ENCODE measurements at regions not wholly inside any gene's neighbourhood (a gene's known extent, or its start where the extent isn't known, plus 50 kb on each side); places are given as distances from the start of the nearest gene placed in this dataset.
"Not testable (repeated sequence)": the region's sequence is repeated elsewhere in the genome, so short reads cannot be mapped to it uniquely, and the experiment has no call there.

DNA sequence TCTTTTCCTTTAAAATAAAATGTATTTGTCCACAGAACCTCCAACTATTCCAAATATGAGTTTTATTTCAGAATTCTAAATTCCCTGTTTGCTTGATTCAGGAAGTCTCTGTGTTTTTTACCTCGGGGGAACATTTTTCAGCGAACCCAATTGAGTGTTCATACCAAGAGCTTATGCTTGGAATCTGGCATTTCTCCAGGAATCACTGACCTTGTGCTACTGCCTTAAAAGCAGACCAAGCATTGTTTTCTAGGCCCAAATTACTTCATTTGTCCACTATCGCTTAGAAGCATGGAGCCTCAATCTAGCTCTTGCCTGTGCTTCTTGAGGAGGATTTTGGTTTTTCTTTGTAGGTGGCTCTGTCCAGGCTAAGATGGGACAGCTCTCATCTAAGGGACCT is 59.4 kb downstream of the EBLN1 start:
- no peak for DNase-seq

DNA sequence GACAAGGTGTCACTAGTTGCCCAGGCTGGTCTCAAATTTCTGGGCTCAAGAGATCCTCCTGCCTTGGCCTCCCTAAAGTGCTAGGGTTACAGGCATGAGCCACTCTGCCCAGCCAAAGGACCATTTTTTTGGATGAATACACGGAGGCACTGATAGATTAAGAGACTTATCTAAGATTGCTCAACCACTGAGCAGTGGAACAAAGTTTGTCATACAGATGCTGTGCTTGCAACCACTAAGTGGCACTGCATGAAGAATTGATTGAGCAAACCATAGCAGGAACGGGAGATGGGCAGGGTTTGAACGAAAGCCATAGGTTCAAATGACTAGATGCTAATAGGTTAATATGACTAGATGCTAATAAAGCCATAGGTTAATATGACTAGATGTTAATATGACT is 61.1 kb downstream of the EBLN1 start:
- DNase-seq, result no peak

DNA sequence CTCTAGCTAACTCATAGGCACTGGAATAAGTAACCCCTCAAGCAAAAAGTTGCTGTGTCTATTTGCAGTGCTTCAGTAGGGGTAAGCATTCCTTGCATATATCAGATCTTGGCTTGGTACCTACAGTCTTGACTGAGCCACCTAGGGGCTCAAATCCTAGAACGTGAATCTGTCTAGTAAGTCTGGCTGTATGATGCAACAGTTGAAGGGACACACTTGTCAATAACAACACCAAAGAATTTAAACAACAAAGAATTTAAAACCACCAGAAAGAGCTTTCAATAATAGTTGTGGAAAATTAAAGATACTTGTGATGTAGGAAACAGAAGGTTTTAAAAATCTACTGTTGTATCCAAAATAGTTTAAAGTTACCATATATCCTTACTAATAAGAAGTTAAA is 65.4 kb downstream of the EBLN1 start:
- no peak for DNase-seq

DNA sequence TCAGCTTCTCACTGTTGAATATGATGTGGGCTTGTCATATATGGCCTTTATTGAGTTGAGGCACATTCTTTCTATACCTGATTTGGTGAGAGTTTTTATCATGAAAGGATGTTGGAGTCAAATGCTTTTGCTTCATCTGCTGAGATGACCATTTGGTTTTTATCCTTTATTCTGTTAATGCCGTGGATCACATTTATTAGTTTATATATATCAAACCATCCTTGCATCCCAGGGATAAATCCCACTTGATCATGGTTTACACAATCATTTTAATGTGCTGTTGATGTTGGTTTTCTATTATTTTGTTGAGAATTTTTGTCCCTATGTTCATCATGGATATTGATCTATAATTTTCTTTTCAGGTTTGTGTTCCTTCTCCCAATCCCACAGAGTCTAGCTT is 67.0 kb downstream of the EBLN1 start:
- DNase-seq, result no peak

DNA sequence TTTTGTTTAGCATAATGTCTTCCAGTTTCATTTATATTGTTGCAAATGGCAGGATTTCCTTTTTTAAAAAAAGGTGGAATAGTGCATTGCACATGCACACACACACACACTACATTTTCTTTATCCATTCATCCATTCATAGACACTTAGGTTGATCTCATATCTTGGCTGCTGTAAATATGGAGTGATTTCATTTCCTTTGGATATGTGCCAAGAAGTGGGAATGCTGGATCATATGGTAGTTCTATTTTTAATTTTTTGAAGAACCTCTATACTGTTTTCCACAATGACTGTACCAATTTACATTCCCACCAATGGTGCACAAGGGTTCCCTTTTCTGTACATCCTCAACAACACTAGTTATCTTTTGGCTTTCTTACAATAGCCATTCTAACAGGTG is 68.9 kb downstream of the EBLN1 start:
- DNase-seq, result no peak

DNA sequence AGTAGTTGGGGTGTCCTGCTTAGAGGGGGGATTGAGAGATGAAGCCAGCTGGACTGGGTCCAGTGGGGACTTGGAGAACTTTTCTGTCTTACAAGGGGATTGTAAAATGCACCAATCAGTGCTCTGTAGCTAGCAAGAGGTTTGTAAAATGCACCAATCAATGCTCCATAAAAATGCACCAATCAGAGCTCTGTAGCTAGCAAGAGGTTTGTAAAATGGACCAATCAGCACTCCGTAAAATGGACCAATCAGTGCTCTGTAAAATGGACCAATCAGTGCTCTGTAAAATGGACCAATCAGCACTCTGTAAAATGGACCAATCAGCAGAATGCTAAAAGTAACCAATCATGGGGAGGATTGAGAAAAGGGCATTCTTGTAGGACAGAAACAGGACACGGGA is 71.9 kb downstream of the EBLN1 start:
- DNase-seq, result not testable (repeated sequence)

DNA sequence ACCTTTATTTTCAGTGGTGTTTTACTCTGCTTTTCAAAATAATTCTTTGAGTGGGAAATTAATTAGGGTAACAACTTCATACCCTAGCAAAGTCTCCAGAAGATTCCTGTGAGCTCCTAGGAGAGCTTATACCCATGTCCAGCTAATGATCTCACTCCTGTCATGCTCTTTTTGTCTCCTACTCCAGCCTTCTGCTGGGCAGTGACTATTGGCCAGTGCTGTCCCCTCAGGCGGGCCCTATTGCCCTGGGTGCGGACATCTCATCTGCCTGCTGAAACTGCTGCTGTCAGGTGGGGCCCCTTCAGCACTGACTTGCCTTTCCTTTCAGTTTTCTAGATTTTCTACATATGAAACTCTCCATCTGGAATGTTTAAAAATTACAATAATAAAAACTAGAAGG is 80.3 kb downstream of the EBLN1 start:
- peak in 6 of 14 donors; percentile 3 to 40 (median 19) for DNase-seq

DNA sequence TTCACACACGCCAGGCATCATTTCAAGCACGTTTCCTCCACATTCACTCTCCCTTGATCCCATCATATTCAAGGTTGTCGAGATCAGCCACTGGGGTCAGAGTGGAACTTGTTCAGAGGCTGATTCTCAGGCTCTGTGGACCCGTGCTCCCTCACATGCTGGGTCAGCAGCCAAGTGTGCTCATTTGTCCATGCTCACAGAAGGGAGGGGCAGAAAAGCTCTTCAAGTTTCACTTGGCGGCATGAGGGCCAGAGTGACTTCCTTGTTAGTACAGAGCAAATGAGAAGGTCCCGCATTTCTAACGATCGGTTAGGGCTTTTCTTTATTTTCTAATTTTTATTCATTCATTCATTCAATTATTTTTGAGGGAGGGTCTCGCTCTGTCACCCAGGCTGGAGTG is 82.2 kb downstream of the EBLN1 start:
- DNase-seq, result no peak

DNA sequence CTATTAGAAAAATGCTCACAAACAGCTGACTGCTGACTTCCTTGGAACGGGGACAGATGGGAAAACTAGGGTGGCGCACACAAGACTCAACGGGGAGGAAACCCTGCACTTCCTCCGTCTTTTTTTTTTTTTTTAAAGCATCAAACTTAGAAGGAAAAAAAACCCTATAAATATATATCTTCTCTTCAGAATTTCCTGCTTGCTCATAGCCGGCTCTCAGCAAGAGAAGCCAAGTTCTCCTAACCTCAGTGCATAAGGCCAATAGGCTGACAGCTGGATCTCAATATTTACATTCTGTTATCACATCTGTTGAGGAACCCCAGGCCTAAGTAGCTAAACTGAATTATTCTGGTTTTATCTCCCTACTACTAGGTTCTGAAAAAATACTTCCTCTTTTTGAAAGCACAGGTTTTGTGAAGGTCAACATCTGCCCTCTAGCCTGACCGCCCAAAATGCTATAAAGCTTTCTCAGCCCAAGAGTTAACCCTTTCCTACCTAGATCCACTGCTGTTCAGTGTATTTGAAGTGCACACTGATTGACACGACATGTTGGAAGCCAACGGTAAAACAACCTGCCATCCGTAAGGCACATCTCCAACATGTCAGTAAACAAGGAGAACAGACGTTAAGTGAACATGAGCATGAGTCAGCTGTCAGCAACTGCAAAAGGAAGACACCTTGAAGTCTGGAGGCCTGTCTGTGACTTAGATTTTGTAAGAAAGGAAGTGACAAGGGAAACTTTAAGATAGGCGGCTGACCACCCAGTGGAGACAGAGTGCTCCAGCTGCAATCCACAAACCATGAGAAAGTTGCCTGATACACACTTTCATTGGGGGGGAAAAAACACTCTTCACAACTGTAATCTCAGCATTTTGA is 83.8 kb downstream of the EBLN1 start:
- no peak for DNase-seq

DNA sequence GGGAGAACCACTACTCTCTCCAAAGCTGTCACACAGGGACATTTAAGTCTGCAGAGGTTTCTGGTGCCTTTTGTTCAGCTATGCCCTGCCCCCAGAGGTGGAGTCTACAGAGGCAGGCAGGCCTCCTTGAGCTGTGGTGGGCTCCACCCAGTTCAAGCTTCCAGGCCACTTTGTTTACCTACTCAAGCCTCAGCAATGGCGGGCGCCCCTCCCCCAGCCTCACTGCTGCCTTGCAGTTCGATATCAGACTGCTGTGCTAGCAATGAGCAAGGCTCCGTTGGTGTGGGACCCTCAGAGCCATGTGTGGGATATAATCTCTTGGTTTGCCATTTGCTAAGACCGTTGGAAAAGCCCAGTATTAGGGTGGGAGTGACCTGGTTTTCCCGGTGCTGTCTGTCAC is 87.0 kb downstream of the EBLN1 start:
- DNase-seq, result not testable (repeated sequence)

DNA sequence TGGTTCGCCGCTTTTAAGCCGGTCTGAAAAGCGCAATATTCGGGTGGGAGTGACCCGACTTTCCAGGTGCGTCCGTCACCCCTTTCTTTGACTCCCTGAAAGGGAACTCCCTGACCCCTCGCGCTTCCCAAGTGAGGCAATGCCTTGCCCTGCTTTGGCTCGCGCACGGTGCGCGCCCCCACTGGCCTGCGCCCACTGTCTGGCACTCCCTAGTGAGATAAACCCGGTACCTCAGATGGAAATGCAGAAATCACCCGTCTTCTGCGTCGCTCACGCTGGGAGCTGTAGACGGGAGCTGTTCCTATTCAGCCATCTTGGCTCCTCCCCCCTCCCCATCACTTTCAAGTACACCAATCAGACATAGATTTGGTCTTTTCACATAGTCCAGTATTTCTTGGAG is 88.2 kb downstream of the EBLN1 start:
- DNase-seq, result not testable (repeated sequence)

DNA sequence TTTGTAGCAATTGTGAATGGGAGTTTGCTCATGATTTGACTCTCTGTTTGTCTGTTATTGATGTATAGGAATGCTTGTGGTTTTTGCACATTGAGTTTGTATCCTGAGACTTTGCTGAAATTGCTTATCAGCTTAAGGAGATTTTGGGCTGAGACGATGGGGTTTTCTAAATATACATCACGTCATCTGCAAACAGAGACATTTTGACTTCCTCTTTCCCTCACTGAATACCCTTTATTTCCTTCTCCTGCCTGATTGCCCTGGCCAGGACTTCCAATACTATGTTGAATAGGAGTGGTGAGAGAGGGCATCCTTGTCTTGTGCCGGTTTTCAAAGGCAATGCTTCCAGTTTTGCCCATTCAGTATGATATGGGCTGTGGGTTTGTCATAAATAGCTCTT is 96.6 kb downstream of the EBLN1 start:
- DNase-seq, result not testable (repeated sequence)

DNA sequence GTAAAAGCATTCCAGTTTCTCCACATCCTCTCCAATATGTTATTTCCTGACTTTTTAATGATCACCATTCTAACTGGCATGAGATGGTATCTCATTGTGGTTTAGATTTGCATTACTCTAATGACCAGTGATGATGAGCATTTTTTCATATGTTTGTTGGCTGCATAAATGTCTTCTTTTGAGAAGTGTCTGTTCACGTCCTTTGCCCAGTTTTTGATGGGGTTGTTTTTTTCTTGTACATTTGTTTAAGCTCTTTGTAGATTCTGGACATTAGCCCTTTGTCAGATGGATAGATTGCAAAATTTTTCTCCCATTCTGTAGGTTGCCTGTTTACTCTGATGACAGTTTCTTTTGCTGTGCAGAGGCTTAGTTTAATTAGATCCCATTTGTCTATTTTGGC is 97.7 kb downstream of the EBLN1 start:
- DNase-seq, result not testable (repeated sequence)

DNA sequence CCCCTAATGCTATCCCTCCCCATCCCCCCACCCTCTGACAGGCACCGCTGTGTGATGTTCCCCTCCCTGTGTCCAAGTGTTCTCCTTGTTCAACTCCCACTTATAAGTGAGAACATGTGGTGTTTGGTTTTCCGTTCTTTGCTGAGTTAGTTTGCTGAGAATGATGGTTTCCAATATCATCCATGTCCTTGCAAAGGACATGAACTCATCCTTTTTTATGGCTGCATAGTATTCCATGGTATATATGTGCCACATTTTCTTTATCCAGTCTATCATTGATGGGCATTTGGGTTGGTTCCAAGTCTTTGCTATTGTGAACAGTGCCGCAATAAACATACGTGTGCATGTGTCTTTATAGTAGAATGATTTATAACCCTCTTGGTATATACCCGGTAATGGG is 98.2 kb downstream of the EBLN1 start:
- DNase-seq, result not testable (repeated sequence)

DNA sequence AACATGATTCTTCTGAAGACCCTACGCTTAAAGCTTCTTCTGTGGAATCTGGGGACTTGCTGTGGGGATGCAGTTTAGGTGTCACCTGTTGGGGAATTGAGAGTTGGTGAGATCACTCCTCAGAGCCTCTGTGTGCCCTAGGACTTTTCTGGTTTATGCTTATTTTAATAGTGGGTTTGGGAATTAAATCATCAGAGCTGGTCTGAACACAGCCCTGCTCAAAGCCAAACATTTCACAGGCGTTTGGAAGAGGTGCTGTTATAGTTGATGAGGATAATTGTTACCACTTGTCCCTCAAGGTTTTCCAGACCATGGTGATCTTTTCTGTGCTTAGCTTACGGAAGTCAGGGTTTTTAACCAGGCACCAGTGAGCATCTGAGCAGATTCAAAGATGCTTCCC is 106.1 kb downstream of the EBLN1 start:
- DNase-seq, result no peak

DNA sequence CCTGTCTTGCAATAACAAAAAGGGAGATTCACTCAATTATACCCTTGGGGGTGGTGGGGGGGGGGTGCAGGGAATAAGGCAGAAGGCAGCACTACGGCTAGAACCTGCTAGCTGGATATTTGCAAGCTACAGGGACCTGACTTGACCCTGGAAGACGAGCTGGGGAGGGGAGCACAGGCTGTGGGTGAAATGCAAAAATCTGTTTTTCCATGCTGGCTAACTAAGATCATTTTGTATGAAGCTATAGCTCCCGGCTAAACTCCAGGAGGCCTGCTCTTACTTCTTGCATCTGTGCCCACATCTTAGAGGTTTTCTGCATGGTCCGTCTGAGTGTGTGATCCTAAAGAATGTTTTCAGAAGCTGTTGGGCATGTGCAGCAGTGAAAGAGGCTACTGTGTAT is 106.6 kb downstream of the EBLN1 start:
- DNase-seq, result no peak

DNA sequence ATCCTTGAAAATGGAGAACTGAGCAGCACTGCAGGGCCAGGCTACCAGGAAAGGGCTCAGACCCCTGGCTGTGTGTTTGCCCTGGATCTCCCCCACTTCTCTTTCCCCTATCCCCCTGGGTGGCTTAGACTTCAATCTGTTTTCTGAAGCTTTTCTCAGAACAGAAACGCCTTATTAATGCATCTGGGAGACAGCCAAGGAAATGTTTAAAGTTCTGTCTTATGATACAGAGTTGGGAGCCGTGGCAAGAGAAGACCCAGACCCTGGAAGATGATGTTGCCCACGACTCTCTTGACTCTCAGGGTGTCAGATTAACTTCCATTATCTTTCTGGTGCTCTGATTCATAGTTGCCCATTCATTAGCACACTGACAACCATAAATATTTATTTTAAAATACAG is 107.1 kb downstream of the EBLN1 start:
- DNase-seq, result no peak

DNA sequence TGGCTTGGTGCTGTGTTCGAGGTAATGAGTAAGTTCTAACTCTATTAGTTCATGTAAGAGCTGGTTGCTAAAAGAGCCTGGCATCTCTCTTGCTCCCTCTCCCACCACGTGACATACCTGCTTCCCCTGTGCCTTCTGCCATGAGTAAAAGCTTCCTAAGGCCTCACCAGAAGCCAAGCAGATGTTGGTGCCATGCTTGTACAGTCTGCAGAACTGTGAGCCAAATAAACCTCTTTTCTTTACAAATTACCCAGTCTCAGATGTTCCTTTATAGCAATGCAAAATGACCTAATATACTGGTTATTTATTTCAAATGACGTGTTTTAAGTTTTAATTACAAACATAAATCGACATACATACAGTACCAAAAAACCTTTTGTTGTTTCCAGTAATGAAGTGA is 101.7 kb upstream of the DNAJC1 start:
- DNase-seq, result no peak

DNA sequence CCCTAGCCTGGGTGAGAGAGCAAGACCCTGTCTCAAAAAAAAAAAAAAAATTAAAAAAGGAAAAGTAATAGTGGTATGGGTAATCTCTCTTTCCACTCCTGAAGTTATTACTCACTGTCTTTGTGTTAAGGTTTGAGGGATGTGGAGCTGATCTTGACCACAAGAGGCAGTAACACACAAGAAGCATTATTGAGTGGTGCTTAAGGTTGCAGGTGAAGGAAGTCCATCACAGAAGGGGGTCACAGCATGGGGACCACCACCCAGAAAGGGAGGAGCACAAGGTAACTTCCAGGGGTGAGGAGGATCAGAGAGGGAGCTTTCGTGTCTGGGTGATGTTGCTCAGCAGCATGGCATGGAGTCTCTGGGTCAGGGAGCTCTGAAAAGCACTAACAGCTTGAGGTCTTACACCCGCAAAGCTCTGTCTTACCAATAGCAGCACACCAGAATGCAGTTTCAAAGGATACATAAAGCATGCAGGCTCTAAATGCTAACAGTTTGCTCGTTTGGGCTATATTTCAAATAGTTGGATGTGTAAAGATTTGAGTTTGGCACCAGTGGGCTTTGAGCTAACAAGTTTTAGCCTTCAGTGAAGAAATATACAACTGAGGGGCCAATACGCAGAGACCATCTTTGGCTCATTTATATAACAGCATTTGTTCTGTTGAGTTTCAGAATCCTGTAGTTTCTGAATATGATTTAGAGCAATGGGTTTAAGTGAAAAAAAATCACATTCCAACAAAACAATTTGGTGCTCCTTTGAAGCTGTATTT is 100.4 kb upstream of the DNAJC1 start:
- DNase-seq, result no peak

DNA sequence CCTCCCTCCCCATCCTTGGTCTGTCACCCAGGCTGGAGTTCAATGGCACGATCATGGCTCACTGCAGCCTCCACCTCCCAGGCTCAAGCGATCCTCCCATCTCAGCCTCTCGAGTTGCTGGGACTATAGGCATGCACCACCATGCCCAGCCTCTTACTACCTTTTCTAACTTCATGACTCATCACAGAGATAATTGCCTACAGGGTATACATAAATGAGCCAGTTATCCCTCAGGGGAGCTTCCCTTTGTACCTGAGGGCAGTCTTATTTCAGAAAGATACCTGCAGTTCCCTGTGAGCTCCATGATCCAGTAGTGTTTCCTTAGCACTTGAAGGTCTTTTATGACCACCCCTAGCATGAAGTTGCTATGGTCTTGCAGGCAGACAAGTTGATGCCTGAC is 94.2 kb upstream of the DNAJC1 start:
- DNase-seq, result no peak

DNA sequence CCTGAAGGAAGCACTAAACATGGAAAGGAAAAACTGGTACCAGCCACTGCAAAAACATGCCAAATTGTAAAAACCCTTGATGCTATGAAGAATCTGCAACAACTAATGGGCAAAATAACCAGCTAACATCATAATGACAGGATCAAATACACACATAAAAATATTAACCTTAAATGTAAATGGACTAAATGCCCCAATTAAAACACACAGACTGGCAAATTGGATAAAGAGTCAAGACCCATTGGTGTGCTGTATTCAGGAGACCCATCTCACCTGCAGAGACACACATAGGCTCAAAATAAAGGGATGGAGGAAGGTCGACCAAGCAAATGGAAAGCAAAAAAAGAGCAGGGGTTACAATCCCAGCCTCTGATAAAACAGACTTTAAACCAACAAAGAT is 87.7 kb upstream of the DNAJC1 start:
- DNase-seq, result not testable (repeated sequence)

DNA sequence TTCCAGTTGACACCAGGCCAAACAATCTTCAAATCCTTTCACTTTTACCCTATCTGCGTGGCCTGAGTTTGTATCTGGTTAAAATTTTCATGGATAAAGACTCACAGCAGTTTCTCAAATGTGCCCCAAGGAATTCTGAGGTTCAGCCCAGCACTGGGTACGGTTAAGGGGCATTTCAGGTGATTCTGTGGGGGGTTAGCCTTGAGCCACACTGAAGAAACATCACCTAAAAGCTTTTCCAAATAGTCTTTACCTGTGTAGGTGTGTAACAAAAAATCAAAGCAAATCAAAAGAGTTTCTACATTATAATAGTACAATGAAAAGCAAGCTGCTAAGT is 83.8 kb upstream of the DNAJC1 start:
- DNase-seq, result no peak

DNA sequence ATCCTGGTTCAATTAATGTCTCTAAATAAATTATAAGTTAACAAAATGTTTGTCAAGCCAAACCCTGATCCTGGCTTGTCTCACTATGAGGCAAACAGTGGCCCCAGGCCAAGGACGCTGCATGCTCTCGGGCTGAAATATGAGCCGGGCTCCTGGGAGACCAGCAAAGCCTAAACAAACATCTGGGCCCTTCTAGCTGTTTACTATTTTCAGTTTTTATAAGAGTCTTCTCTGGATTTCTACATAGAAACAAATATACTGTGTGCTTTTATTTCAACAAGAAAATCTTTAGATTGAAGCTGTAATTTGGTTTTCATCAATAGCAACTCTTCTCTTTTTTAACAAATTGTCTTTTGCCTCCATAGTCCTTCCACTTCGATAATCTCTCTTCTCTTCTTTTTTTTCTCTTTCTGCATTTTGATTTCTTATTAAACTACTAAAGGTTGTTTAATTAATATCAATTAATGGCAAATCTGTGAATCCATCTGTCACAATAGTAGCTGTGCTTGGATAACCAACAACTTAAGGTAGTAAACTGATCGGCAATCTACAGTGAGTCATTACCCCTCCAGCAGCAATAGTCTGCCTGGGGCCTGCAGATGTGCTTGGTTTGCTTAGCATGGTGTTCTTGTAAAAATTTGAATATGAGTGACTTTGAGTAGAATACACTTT is 83.3 kb upstream of the DNAJC1 start:
- peak in 11 of 14 donors; percentile 1 to 53 (median 19) for DNase-seq

Data from C1 segment of cervical spinal cord (tissue), 14 donors.